NCI-H1092 treated with DMSO at 0.1 percent for 48 hours (cell line): ENCODE measurements at regions not wholly inside any gene's neighbourhood (a gene's known extent, or its start where the extent isn't known, plus 50 kb on each side); places are given as distances from the start of the nearest gene placed in this dataset.

Experiments used
- DNase-seq: peaks from one replicate; lab custom pipeline; 2025; lab: John Stamatoyannopoulos, UW

DNA sequence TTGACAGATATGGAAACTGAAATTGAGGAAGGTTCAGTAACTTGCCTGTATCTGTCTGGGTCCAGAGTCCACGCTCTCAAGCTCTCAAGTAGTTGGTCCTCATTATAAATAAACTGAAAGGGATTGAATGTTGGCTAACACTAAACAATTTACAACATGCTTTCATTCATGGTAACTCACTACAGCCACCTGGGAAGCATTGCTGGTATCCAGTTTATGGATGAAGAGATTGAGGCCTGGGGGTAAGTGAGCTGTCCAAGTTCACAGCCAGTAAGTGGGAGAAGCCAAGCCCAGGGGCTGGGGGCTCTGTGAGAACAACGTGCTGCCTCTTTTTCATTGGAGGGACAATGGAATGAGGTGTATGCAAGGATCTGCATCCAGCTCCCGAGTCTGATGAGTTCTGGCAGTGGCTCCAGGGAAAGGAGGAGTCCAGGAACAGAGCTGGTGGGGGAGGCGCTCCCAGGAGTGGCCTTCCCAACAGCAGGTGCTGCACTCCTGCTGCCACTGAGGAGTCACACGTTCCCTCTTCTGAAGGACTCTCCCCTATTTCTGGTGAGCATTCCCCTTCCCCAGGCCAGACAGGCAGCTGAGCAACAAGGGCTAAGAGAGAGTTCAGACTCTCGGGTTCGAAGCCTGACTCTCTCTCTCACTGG is 175.8 kb downstream of the CSNK2A3 start:
- DNase-seq: no peak

DNA sequence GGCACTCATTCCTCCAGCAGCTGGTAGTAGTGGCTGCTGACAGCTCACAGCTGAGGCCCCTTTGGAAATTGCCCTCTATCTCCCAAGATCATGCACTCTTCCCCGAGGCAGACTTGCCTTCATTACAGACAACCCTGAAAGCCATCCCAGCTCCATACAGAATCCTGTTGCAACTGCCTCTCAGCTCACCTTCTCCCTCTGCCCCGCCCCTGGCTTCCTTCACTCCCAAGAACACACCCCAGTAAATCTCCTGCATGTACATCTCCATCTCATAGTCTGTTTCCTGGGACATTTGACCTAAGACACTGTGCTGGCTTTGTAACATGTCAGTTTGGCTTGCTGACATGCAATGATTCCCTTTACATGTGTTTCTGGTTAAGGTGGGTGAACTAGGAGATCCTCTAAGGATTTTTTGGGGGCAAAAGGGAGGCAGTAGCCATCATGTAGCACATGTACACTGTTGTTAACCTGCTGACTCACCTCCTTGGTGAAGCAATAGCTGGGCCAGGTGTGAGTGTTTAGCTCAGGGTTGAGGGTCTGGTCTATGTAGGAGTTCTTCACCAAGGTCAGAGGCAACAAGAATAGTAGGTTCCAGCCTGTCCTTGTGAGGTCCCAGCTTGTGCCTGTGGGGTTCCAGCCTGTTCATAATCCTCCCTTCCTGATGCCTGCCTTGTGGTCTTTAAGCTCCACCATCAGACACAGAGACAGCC is 179.6 kb downstream of the CSNK2A3 start:
- no peak for DNase-seq

DNA sequence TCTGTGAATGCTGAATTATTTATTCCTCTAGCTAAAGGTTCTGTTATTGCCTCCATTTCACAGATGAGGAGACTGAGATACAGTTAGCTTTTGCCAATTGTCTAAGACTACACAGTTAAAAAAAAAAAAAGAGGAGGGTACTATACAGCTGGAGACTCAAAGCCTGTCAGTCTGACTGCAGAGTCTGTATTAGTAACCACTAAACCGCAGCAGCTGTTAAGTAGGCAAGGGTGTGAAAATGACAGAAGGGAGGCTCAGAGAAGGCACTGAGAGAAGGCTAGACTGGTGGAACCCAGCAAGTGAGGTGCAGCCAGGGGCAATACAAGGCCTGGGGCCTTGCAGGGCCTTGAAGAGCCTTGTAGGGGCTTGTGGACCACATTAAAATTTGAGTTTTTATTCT is 181.2 kb downstream of the CSNK2A3 start:
- no peak for DNase-seq

DNA sequence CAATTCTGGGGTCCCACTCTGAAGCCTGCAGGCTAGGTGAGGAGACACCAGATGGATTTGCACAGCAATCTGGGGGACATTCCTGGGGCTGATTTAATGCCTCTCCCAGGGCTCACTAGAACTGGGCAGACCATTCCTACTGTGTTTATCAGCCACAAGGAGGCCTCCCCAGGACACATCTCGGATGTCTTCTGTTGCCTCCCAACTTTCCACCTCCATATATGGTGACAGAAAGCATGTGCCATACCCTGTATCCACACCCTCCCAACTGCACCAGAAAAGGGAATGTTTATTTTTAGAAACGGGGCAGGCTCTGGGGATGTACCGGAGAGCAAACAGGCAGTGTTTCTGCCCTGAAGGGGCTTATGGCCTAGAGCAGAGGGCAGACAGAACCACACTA is 181.8 kb downstream of the CSNK2A3 start:
- no peak for DNase-seq

DNA sequence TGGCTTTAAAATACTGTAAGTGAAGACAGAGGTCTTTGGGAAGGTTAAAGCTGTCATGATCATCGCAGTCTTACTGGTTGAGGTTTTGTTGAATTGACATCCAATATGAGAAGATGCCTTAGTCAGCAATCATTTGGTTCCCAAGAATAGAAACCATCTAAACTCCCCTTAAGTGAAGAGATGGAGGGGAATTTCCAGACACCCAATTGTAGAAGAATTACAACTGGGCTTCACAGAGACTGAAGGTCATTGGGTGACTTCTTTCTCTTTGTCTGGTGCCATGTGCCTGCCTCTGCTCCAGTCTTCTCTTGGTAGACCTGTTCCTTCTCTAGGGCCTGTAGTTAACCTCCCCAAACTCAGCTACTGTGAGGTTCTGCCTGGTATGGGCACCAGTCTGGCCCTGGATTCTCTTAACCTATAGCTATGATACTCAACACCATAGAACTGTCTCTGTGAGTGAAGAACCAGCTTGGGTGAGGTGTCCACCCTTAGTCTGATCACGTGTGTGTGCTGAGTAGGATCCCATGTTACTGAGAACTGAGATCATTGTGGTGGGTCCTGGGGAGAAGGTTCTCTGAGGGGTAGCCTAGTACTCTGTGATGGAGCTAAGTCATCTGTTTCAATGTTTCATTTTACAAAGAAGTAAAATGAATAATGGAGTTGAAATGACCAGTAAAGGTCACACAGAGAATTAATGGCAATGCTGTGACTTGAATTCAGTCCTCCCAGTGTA is 182.5 kb downstream of the CSNK2A3 start:
- DNase-seq: no peak

DNA sequence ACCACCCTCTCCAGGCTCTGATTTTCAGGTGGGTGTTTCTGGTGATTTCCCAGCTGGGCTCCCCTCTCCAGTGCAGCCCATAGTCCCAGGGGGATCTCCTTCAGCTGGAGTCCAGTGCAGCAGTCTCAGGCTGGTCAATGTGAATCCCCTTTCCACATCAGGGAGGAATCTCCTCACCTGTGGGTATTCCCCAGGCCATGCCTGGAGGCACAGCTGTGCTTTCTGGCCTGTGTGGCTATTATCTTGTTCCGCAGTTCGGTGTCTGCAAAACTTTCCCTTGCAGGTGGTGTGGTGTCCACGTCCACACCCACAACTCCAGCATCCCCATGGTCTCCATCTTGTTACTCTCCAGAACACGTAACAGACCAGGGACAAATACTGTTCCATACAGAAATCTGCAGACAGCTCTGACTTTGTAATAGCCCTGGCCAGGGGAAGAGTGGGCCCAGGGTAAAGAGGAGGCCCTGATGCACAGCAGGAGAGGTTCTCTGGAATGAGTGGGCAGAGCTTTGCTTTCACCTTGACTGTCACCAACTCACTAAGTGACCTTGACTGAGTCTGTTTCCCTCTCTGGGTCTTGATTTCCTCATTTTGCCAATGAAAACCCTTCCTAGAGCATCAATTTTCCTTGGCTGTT is 183.2 kb downstream of the CSNK2A3 start:
- no peak for DNase-seq

DNA sequence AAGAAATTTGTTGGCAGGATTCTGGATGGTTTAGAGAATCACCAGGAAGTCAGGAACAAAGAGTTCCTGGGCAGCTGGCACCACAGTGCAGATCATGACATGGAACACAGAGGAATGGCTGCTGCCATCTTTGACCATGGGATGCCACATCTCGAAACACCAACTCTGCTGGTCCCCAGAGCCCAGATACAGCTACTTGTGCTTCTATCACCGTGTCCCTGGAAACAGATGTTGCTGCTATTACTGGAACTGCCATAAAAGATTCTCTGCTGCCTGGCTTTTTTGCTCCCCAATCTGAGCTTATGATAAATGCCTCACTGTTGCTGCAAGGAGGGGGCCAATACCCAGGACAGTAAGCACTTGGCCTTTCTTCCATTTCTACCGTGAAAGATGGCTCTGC is 185.2 kb downstream of the CSNK2A3 start:
- no peak for DNase-seq

DNA sequence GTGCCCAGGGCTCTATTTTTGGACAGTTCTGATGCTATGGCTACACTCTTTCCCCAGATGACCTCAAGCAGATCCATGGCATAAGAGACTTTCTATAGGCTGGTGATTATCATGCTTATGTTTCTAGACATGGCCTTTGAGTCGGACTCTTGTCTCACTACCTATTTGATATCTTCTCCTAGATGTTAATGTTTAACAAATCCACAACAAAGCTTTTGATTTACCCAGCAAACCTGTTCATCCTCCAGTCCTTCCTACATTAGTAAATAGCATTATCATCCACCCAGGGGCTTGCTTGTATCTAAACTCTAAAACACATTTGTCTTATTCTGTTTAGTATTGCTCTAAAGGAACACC is 188.7 kb downstream of the CSNK2A3 start:
- DNase-seq: no peak

DNA sequence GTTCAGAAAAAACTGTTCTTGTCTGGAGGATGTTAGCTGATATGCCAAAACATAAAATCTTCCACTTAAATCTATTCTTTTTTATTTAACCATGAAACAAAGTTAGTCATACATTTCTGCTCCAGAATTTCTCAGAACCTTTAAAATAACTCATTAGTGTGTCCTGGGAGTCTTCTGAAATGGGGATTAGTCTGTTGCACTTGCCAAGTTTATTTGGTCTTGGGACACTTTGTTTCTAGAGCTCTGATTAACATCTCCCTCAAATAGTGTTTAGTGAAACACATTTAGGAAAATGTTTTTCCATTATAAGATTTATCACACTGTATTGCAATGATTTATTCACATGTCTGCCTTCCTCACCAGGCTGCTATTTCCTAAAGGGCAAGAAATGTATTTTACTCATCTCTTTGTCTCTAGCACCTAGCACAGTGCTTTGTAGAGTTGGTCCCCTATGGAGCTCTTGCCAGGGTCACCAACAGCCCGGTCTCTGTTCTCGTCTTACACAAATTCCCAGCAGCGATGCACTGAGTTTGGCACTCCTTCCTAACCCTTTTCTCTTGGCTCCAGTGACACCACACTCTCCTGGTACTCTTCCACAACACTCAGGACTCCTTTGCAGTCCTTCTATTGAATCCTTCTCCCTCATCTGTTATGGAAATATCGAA is 189.2 kb downstream of the CSNK2A3 start:
- no peak for DNase-seq

DNA sequence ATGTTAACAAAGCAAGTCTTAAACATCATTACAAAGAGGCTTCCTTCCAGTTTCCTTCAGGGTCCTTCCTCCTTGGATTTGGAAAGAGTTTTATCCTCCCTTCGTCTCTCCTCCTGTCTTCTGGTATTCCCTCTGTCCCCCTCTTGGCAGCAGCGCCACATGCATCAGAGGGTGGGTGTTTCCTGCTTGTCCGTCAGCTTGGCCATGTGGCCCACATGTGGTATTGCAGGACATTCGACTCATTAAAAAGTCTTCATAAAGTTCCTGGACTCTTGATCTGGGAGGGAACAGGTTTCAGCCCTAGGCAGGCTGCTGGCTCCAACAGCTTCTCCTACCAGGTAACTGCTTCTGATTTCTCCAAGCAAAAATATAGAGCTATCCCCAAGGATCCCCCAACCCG is 189.8 kb downstream of the CSNK2A3 start:
- DNase-seq: no peak

DNA sequence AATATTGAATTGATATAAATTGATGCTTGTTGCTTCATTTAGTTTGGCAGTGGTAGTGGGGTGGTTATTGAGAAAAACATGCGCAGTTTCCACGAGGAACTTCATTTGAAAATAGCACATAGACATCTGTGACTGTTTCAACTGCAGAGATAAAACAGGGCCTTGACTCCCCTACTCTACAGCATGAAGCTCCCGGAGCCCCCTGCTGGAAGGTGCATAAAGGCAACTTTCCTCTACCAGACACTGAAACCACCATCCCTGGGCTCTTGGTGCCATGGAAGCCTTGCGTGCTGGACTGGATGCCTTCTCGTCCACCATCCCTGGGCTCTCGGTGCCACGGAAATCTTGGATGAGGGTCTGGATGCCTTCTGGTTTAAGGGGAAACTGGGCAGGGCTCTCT is 195.9 kb downstream of the CSNK2A3 start:
- DNase-seq: peak; percentile 9

DNA sequence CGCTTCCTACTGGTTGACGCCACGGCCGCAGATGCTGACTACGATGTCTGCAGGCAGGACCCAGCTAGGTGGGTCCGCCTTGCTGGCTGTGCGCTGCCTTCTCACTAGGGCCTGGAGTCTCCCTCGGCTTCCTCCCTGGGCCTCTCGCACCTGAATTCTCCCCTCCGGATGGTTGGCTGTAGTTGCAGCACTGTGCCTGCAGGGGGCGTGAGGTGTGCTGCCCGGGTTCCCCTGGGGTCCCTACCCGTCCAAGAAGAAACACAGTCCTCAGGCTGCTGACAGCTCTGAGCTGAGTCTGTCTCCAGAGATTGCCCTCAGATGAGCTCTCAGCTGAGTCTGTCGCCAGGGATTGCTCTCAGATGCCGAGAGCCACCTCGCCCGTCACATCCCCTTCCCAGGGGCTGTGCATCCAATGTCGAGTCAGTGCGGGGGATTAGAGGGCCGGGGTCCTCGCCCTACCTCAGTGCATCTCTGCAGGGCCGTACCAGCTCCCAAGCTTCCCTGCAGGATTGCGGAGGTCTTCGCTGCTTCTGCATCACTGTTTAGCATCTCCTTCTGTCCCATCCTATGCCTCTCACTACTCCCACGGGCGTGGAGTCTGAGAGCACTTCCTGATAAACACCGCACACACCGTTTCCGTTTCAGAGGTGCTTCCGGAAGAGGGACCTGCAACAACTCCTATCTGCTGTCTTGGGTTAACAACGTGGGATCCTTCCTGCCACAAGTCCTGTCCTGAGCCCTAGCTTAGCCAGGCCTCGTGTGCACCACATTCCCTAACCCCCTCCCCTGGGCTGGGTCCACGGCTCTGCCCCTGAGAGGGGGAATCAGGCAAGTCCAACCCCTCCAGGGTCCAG is 196.9 kb downstream of the CSNK2A3 start:
- DNase-seq: peak; percentile 1

DNA sequence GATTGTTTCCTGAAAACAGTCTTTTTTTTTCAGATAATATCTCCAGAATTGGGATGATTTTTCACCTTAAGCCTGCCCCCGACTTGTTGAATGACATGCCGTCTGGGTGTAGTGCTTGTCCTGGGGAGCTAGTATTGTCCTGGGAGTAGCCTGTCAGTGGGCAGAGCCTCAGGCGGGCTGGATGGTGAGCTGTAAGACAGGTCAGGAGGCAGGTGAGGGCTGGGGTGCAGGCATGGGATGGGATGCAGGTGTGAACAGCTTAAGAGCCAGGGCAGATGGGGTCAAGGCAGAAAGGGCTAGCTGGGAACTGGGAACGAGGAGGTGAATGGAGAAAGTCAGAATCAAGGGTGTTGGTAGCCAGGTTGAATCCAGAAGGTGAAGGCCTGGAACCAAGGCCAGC is 200.2 kb downstream of the CSNK2A3 start:
- DNase-seq: no peak

DNA sequence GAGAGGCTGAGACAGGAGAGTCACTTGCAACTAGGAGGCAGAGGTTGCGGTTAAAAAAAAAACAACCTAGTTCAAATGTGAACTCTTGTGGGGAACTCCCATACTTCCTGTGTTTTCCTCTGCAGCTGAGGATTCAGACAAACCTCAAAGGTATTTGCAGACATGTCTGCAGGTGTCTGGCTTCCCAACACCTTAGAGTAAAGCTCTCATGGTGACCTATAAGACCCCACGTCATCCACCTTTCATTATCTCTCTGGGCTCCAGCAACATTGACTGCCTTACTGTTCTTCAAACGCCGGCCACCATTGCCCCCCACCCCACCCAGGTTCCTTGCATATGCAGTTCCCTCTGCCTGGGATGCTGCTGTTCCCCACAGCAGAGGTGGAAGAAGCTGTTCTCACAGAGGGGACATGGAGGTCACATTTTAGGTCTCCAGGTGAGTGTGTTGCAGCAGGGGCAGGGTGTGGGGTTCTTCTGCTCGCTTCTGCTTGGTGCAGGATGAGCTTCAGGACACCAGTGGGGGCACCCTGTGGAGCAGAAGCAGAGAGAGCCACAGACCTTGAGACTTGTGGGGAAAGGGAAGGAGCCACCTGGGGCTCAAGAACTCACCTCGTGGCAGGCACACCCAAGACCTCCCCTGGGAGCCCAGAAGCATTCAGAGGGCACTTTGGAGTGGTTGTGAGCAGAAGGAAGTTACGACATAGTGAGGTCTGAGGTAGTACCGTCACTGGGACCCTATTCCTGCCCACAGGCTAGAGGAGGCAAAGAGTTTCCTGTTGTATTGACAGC is 203.2 kb downstream of the CSNK2A3 start:
- DNase-seq: no peak

DNA sequence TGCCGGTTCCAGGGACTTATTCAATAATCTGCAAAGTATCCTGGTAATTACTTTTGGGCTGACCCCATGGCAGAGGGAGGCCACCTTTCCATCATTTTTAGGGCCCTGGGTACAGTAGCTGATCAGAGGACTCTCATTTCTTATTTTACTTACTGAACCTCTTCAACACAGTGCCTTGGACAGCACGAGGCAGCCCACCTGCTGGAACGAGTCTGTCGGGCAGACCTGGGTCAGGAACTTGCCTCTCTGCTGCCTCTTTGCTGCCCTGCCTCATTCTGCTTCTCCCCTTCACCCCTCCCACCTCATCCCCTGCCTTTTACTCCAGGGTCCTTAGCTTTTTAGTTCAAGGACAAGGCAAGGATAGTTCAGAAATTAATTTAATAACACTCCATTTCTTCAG is 204.5 kb downstream of the CSNK2A3 start:
- DNase-seq: no peak

DNA sequence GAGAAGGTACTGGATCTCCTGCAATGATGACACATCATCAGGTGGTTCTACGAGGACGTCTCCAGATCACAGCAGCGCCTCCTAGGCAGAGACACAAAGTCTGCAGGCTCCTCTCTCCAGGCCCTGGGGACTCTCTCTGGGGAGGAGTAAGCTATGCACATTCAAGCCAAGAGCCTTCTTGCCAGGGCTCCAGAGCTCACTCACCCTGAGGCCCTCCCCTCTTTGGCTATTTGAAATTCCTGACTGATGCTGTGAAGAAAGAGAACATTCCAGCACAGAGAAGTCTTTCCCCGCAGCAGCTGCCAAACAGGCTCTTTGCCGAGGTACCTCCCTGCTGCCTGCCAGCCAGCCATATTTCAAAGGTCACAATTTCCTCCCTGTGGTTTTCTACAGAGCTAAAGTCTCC is 204.9 kb downstream of the CSNK2A3 start:
- DNase-seq: no peak

DNA sequence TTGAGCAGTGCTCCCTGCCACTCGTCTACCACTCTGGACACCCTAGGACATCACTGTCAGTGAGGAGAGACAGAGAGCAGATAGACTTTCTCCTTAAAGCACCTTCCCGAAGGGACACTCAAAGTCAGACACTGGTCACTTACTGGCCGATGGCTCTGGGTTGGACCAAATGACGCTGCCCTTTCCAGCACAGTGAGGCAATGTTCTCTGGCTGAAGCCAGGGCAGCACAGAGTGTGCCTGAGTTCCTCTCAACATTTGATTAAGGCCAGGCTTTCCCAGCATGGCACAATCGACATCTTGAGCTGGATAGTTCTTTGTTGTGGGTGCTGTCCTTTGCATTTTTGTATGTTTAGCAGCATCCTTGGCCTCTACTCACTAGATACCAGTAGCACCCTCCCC is 206.2 kb downstream of the CSNK2A3 start:
- no peak for DNase-seq

DNA sequence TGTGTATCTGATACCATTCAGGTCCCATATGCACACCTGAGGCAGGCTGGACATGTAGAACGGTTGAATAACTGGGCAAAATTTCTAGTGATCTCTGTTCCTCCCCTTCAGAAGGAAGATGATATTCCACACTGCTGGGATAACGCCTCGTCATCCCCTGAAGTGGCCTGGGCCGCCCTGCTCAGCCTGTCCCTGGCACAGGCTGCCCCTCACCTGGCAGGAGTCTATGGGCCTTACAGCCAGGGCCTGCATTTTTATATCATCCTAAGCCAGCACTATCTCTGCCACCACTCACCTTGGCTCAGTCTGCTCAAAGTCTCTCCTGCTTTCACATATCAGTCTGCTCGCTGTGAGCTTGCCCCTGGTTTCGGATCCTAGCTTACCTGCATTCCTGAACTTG is 209.2 kb downstream of the CSNK2A3 start:
- no peak for DNase-seq

DNA sequence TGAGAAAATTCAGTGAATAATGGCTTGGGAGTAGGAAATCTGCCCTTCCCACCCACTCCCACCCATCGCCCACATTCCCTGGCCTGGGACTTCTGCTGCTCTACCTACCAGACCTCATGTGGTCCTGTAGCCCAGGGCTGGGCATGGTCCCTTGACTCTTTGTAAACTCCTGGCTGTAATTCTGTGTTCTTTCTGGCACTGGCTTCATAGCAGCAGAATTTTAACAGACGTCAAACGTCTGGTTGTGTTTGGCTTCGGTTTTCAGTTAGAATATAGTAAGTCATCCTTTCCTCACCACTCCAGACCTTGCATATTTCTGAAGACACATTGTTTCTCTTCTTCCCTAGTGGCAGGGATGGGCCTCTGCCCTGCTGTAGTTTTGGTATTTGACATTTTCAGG is 210.6 kb downstream of the CSNK2A3 start:
- DNase-seq: no peak

DNA sequence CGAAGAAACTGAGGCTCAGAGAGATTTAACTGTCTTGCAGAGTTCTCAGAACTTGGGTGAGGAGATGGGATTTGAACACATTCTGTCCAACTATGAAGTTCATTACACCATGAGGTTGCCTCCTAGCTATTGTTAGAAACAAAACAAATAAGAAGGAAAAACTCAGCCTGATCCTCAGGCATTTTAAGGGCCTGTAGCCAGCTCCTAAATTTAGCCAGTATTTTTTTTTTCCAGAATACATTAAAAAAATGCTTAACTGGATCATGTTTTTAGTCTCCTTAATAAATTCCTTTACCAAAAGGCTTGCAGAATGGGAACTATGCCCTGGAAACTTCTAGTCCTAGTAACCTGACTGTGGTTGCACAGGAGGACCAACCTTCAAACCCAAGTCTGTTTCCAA is 212.0 kb downstream of the CSNK2A3 start:
- no peak for DNase-seq

DNA sequence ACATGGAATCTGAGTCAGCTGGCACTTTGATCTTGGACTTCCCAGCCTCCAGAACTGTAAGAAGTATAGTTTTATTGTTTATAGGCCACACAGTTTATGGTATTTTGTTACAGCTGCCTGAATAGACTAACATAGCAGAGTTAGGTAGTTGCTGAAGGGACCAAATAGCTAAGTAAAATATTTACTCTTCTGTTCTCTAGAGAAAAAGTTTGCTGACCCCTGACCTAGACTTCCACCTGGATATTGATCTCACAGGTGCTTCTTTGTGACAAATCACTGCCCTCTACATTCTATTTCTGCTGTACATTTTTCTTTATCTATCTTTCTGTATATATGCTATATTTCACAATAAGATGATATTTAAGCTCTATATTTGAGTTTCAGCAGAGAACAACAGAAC is 212.5 kb downstream of the CSNK2A3 start:
- no peak for DNase-seq
